Adrenal gland (tissue), 9 donors: ENCODE measurements at regions not wholly inside any gene's neighbourhood (a gene's known extent, or its start where the extent isn't known, plus 50 kb on each side); places are given as distances from the start of the nearest gene placed in this dataset.

Experiments used
- DNase-seq, 7 donors: peaks; one replicate each; pipeline ENCODE4 v3.0.0-alpha.2; 2019 to 2020
- H3K27ac ChIP-seq, 5 donors: fragments of 200-600 bp; sonication (generic) in 4 of 5; 1 replicate in 3 of 5; 2 replicates in 2 of 5; pipeline versions ENCODE4 v1.5.1 to v1.8.0; 2016 to 2020; ENCODE audit warnings: mild to moderate bottlenecking in 1 of 5
- H3K27me3 ChIP-seq: fragments of 200-600 bp; 2 replicates; pipeline ENCODE4 v1.8.0; 2021
- H3K36me3 ChIP-seq, 2 donors: fragments of 200-600 bp; replicated peaks in 1 of 2; 1 replicate in 1 of 2; 2 replicates in 1 of 2; pipeline versions ENCODE4 v1.5.1 to v1.8.0; 2018 to 2022
- H3K4me1 ChIP-seq, 2 donors: fragments of 200-600 bp; replicated peaks in 1 of 2; 1 replicate in 1 of 2; 2 replicates in 1 of 2; pipeline versions ENCODE4 v1.5.1 to v1.8.0; 2018 to 2021
- H3K4me3 ChIP-seq, 4 donors: fragments of 200-600 bp; sonication (generic) in 3 of 4; one replicate each; pipeline ENCODE4 v1.5.1; 2016 to 2018
- H3K9me3 ChIP-seq, 3 donors: fragments of 200-600 bp; sonication (generic) in 1 of 3; replicated peaks in 1 of 3; 1 replicate in 2 of 3; 2 replicates in 1 of 3; pipeline versions ENCODE4 v1.5.1 to v1.8.0; 2016 to 2021
- POLR2A ChIP-seq, 2 donors: fragments of 450-650 bp; IDR thresholded peaks; one replicate each; pipeline ENCODE4 v1.6.1; 2017; ENCODE audit warnings: antibody characterized with exemption in 2 of 2, mild to moderate bottlenecking in 2 of 2, moderate library complexity in 1 of 2
- WGBS, 4 donors: extraction: QIAGEN DNeasy Blood & Tissue Kit in 2 of 4; methylation state at CpG; one replicate each; pipeline versions ENCODE4 v1.1.5 to v1.1.7; 2013 to 2017; 5-methylcytosine and 5-hydroxymethylcytosine counted together
- intact Hi-C, 2 donors: fragments of 100-400 bp; cut with DNase I; formaldehyde crosslinking; loops; one replicate each; pipeline versions ENCODE4 v1.14.1 to v1.15.0; 2022 to 2023
- TF ChIP-seq, protein P1 (sequence below), 6 experiments: fragments of 450-650 bp in 4 of 6; fragments of 200-600 bp in 2 of 6; sonication (generic) in 1 of 6; IDR thresholded peaks; 1 replicate in 5 of 6; 2 replicates in 1 of 6; pipeline versions ENCODE4 v1.5.1 to v1.8.0; 2016 to 2021; ENCODE audit warnings: antibody characterized with exemption in 6 of 6, mild to moderate bottlenecking in 2 of 6, moderate library complexity in 1 of 6
- donor health status: healthy with polysubstance abuse.
- donor health status: Bipolar disorder and iron deficiency.
- donor health status: DM: yes; HTN: yes; CAD: no.
- donor health status: DM: no; HTN: no; CAD: no.
- donor health status: DM: no; HTN: no; CAD: no.

DNA sequence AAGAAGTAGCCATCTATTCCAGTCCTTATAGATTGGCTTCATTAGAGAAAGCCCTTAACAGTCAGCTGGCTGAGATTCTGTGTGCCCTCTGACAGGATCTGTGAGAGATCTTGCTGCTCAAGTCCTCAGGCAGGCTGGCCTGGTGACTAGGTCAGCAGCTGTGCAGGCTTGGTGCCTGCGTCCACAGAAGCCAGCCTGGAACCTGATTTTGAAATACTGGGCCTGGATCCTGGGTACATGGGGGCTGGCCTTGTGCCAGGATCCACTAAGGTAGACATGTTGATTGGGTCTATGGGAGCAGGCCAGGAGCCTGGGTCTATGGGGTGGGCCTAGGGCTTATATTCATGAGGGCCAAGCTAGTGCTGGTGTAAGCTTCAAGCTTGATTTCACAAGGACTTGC is 381.8 kb upstream of the MARCKS start:
- H3K9me3 ChIP-seq = peaks cover 0 to 11% (median 0%) of the 10 kb centered on the region in 3 donors
- H3K27ac ChIP-seq = no peak overlapping the region
- no peaks in the 10 kb centered on the region for H3K36me3 ChIP-seq
- WGBS, 4 donors = 77 to 100% (median 89%) methylated on average over 1 of the region's 1 CpG; no CpG with 5 or more reads in 1 of the 4 donors
- no peak for DNase-seq
- H3K4me1 ChIP-seq = no peaks in the 10 kb centered on the region
- intact Hi-C loops = no loop called here
- no peaks in the 10 kb centered on the region for H3K27me3 ChIP-seq
- no peak overlapping the region for H3K4me3 ChIP-seq
- TF ChIP-seq, protein P1, sequence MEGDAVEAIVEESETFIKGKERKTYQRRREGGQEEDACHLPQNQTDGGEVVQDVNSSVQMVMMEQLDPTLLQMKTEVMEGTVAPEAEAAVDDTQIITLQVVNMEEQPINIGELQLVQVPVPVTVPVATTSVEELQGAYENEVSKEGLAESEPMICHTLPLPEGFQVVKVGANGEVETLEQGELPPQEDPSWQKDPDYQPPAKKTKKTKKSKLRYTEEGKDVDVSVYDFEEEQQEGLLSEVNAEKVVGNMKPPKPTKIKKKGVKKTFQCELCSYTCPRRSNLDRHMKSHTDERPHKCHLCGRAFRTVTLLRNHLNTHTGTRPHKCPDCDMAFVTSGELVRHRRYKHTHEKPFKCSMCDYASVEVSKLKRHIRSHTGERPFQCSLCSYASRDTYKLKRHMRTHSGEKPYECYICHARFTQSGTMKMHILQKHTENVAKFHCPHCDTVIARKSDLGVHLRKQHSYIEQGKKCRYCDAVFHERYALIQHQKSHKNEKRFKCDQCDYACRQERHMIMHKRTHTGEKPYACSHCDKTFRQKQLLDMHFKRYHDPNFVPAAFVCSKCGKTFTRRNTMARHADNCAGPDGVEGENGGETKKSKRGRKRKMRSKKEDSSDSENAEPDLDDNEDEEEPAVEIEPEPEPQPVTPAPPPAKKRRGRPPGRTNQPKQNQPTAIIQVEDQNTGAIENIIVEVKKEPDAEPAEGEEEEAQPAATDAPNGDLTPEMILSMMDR (IDR thresholded peaks at IDR 0.05) = no peak
- no peak for TF ChIP-seq POLR2A (IDR thresholded peaks at IDR 0.05)

DNA sequence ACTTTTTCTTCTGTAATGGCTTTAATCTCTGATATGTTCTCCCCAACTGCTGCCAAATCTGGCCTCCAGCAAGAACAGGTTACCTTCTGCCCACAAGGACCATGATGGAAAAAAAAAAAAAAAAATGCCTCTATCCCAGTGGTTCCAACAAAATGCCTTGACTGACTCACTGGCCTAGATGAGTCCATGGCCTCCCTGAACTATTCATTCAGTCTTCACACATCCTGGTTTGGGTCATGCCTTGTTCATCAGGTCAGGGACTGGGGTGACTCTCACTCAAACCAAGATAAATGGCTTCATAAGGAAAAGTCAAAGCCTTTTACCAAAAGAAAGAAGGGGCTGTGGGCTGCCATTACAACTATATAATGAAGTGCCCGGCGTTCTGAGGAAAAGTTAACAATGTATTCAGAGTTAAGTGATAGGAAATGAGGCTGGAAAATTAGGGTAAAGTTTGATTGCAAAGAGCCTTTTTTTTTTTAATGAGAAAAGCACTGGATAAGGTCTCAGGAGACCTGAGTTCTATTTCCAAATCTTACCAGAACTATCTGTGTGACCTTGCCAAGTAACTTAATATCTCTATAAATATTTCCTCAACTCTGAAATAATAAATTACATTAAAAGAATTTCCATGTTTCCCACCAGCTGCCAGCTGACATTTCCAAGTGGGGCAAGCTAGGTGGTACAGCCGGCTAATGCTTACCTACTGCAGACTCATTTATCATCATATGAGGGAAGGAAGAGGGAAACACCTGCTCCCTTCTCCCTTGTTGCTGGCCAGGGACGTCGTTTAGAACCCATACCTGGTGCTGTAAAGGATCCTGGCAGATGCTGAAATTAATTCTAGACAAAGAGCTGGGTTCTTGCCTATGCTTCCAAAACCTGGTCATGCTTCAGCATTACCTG is 380.0 kb upstream of the MARCKS start:
- Histone ChIP-seq H3K4me1 (no peaks in the 10 kb centered on the region), H3K4me3 (no peak overlapping the region), H3K27me3 (no peaks in the 10 kb centered on the region), H3K9me3 (peaks cover 0 to 11% (median 0%) of the 10 kb centered on the region in 3 donors), H3K36me3 (no peaks in the 10 kb centered on the region), H3K27ac (no peak overlapping the region)
- 76 to 83% (median 81%) methylated on average over 5 of the region's 5 CpGs for WGBS, 4 donors
- TF ChIP-seq, protein P1 (IDR thresholded peaks at IDR 0.05) = no peak
- TF ChIP-seq POLR2A (IDR thresholded peaks at IDR 0.05) = no peak
- intact Hi-C loops = no loop called here
- DNase-seq = peak in 1 of 7 donors; percentile 16

DNA sequence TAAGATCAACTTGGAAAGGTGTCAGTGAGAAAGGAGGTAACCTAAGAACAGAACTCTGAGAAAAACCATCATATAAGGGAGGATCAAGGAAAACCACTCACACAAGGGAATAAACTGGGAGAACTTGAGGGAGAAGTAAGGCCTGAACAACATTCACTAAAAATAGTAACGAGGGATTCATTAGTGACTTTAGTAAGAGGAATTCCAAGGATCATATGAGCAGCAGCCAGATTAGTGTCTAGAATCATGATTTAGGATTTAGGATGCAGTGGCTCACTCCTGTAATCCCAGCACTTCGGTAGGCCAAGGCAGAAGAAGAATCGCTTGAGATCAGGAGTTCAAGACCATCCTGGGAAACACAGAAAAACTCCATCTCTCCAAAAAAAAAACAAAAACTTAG is 376.5 kb upstream of the MARCKS start:
- 82 to 94% (median 86%) methylated on average over 3 of the region's 3 CpGs for WGBS, 4 donors

GRCh38 chr6:113481458-113481857 is 375.7 kb upstream of the MARCKS start:
- Histone ChIP-seq H3K27me3 (no peaks in the 10 kb centered on the region), H3K4me3 (no peak overlapping the region), H3K9me3 (no peaks in the 10 kb centered on the region), H3K4me1 (no peaks in the 10 kb centered on the region), H3K27ac (no peak overlapping the region), H3K36me3 (no peaks in the 10 kb centered on the region)
- TF ChIP-seq POLR2A (IDR thresholded peaks at IDR 0.05) = no peak
- TF ChIP-seq, protein P1 (IDR thresholded peaks at IDR 0.05) = no peak
- 87 to 94% (median 89%) methylated on average over 4 of the region's 4 CpGs for WGBS, 4 donors
- DNase-seq = no peak
- intact Hi-C loops = no loop called here

More for the DNA sequence above, 376.5 kb upstream of the MARCKS start:
- intact Hi-C loops = no loop called here
- H3K36me3 ChIP-seq = no peaks in the 10 kb centered on the region
- H3K27me3 ChIP-seq = no peaks in the 10 kb centered on the region
- no peak overlapping the region for H3K27ac ChIP-seq
- DNase-seq = no peak
- no peak overlapping the region for H3K4me3 ChIP-seq
- H3K9me3 ChIP-seq = no peaks in the 10 kb centered on the region
- H3K4me1 ChIP-seq = no peaks in the 10 kb centered on the region
- no peak for TF ChIP-seq POLR2A (IDR thresholded peaks at IDR 0.05)
- TF ChIP-seq, protein P1 (IDR thresholded peaks at IDR 0.05) = no peak
